ENCODE measurements at regions not wholly inside any gene's neighbourhood (a gene's known extent, or its start where the extent isn't known, plus 50 kb on each side); places are given as distances from the start of the nearest gene placed in this dataset.

- no peak for DNase-seq (ENCODE audit: low read depth)
Measured at GRCh38 chr13:64446372-64446771, 2783.8 kb downstream of the PCDH9 start.

GRCh38 chr13:64441740-64442139 lies 2788.4 kb downstream of the PCDH9 start:
- DNase-seq (ENCODE audit: low read depth) = no peak

- DNase-seq (ENCODE audit: low read depth) = no peak
Measured at GRCh38 chr13:64438084-64438483, 2792.1 kb downstream of the PCDH9 start.

GRCh38 chr13:64429691-64430090 lies 2800.4 kb downstream of the PCDH9 start:
- no peak for DNase-seq (ENCODE audit: low read depth)

- no peak for DNase-seq (ENCODE audit: low read depth)
Measured at GRCh38 chr13:64428196-64428595, 2801.9 kb downstream of the PCDH9 start.

GRCh38 chr13:64423467-64423866 lies 2806.7 kb downstream of the PCDH9 start:
- DNase-seq (ENCODE audit: low read depth) = no peak

GRCh38 chr13:64420181-64420580 lies 2810.0 kb downstream of the PCDH9 start:
- no peak for DNase-seq (ENCODE audit: low read depth)

- DNase-seq (ENCODE audit: low read depth) = no peak
Measured at GRCh38 chr13:64417581-64417980, 2812.6 kb downstream of the PCDH9 start.

- no peak for DNase-seq (ENCODE audit: low read depth)
Measured at GRCh38 chr13:64414381-64414780, 2815.8 kb downstream of the PCDH9 start.

- no peak for DNase-seq (ENCODE audit: low read depth)
Measured at GRCh38 chr13:64413529-64413928, 2816.6 kb downstream of the PCDH9 start.

- no peak for DNase-seq (ENCODE audit: low read depth)
Measured at GRCh38 chr13:64410276-64411053, 2819.7 kb downstream of the PCDH9 start.

- no peak for DNase-seq (ENCODE audit: low read depth)
Measured at GRCh38 chr13:64397701-64398100, 2832.4 kb downstream of the PCDH9 start.

- no peak for DNase-seq (ENCODE audit: low read depth)
Measured at GRCh38 chr13:64377606-64378005, 2852.5 kb downstream of the PCDH9 start.

GRCh38 chr13:64371461-64371860 lies 2858.7 kb downstream of the PCDH9 start:
- DNase-seq (ENCODE audit: low read depth) = no peak

GRCh38 chr13:64371045-64371444 lies 2859.1 kb downstream of the PCDH9 start:
- DNase-seq (ENCODE audit: low read depth) = peak; percentile 19

- DNase-seq (ENCODE audit: low read depth) = no peak
Measured at GRCh38 chr13:64369121-64369520, 2861.0 kb downstream of the PCDH9 start.

GRCh38 chr13:64362564-64362963 lies 2867.6 kb downstream of the PCDH9 start:
- no peak for DNase-seq (ENCODE audit: low read depth)

GRCh38 chr13:64347664-64348063 lies 2882.5 kb downstream of the PCDH9 start:
- DNase-seq (ENCODE audit: low read depth) = no peak

- no peak for DNase-seq (ENCODE audit: low read depth)
Measured at GRCh38 chr13:64339373-64340063, 2890.6 kb downstream of the PCDH9 start.

- DNase-seq (ENCODE audit: low read depth) = no peak
Measured at GRCh38 chr13:64338671-64339070, 2891.5 kb downstream of the PCDH9 start.

GRCh38 chr13:64333888-64334287 lies 2896.2 kb downstream of the PCDH9 start:
- DNase-seq (ENCODE audit: low read depth) = no peak

- DNase-seq (ENCODE audit: low read depth) = peak; percentile 7
Measured at GRCh38 chr13:64332048-64332447, 2898.1 kb downstream of the PCDH9 start.

- no peak for DNase-seq (ENCODE audit: low read depth)
Measured at GRCh38 chr13:64327505-64328194, 2902.5 kb downstream of the PCDH9 start.

Measured in renal cortical epithelial cell (primary cell).